ENCODE measurements at regions not wholly inside any gene's neighbourhood (a gene's known extent, or its start where the extent isn't known, plus 50 kb on each side); places are given as distances from the start of the nearest gene placed in this dataset.

- no peak for TF ChIP-seq CTCF (IDR thresholded peaks at IDR 0.05; ENCODE audit: insufficient read depth, low read length, poor library complexity, severe bottlenecking)
- DNase-seq (ENCODE audit: low read depth), result no peak
- H3K36me3 ChIP-seq (ENCODE audit: control insufficient read depth, insufficient read depth, low read length), result no peaks in the 10 kb centered on the region
- H3K4me3 ChIP-seq (ENCODE audit: low read depth, low read length), result no peak overlapping the region
- H3K27me3 ChIP-seq (ENCODE audit: control insufficient read depth, insufficient read depth, low read length), result no peaks in the 10 kb centered on the region
These were observed 651.3 kb downstream of the MED13L start for GRCh38 chr12:115626210-115626609.

GRCh38 chr12:115623764-115624334 is 653.6 kb downstream of the MED13L start:
- no peaks in the 10 kb centered on the region for H3K27me3 ChIP-seq (ENCODE audit: control insufficient read depth, insufficient read depth, low read length)
- no peak overlapping the region for H3K4me3 ChIP-seq (ENCODE audit: low read depth, low read length)
- no peak for TF ChIP-seq CTCF (IDR thresholded peaks at IDR 0.05; ENCODE audit: insufficient read depth, low read length, poor library complexity, severe bottlenecking)
- no peak for DNase-seq (ENCODE audit: low read depth)
- H3K36me3 ChIP-seq (ENCODE audit: control insufficient read depth, insufficient read depth, low read length), result no peaks in the 10 kb centered on the region

GRCh38 chr12:115623275-115623674 is 654.2 kb downstream of the MED13L start:
- H3K4me3 ChIP-seq (ENCODE audit: low read depth, low read length), result no peak overlapping the region
- no peak for DNase-seq (ENCODE audit: low read depth)
- no peaks in the 10 kb centered on the region for H3K36me3 ChIP-seq (ENCODE audit: control insufficient read depth, insufficient read depth, low read length)
- TF ChIP-seq CTCF (IDR thresholded peaks at IDR 0.05; ENCODE audit: insufficient read depth, low read length, poor library complexity, severe bottlenecking), result no peak
- H3K27me3 ChIP-seq (ENCODE audit: control insufficient read depth, insufficient read depth, low read length), result no peaks in the 10 kb centered on the region

- no peak for DNase-seq (ENCODE audit: low read depth)
- no peak for TF ChIP-seq CTCF (IDR thresholded peaks at IDR 0.05; ENCODE audit: insufficient read depth, low read length, poor library complexity, severe bottlenecking)
- H3K4me3 ChIP-seq (ENCODE audit: low read depth, low read length), result no peak overlapping the region
- no peaks in the 10 kb centered on the region for H3K36me3 ChIP-seq (ENCODE audit: control insufficient read depth, insufficient read depth, low read length)
- H3K27me3 ChIP-seq (ENCODE audit: control insufficient read depth, insufficient read depth, low read length), result no peaks in the 10 kb centered on the region
These were observed 656.7 kb downstream of the MED13L start for GRCh38 chr12:115620816-115621215.

GRCh38 chr12:115619889-115620288 is 657.6 kb downstream of the MED13L start:
- H3K27me3 ChIP-seq (ENCODE audit: control insufficient read depth, insufficient read depth, low read length), result no peaks in the 10 kb centered on the region
- no peak for TF ChIP-seq CTCF (IDR thresholded peaks at IDR 0.05; ENCODE audit: insufficient read depth, low read length, poor library complexity, severe bottlenecking)
- no peaks in the 10 kb centered on the region for H3K36me3 ChIP-seq (ENCODE audit: control insufficient read depth, insufficient read depth, low read length)
- no peak overlapping the region for H3K4me3 ChIP-seq (ENCODE audit: low read depth, low read length)
- no peak for DNase-seq (ENCODE audit: low read depth)

GRCh38 chr12:115619061-115619460 is 658.4 kb downstream of the MED13L start:
- TF ChIP-seq CTCF (IDR thresholded peaks at IDR 0.05; ENCODE audit: insufficient read depth, low read length, poor library complexity, severe bottlenecking), result no peak
- H3K4me3 ChIP-seq (ENCODE audit: low read depth, low read length), result no peak overlapping the region
- no peak for DNase-seq (ENCODE audit: low read depth)

More at GRCh38 chr12:115619061-115619460, 658.4 kb downstream of the MED13L start:
- no peaks in the 10 kb centered on the region for H3K36me3 ChIP-seq (ENCODE audit: control insufficient read depth, insufficient read depth, low read length)
- no peaks in the 10 kb centered on the region for H3K27me3 ChIP-seq (ENCODE audit: control insufficient read depth, insufficient read depth, low read length)

All from kidney epithelial cell (primary cell).